GM18870 (cell line): ENCODE measurements at regions not wholly inside any gene's neighbourhood (a gene's known extent, or its start where the extent isn't known, plus 50 kb on each side); places are given as distances from the start of the nearest gene placed in this dataset.

Experiments
- ATAC-seq: cut with Tn5 transposase; IDR thresholded peaks from one replicate; pipeline ENCODE4 v1.9.1; 2021; ENCODE audit warnings: moderate library complexity; ENCODE audit not compliant: unreplicated experiment

GRCh38 chr4:180792541-180792940 is 1450.7 kb upstream of the TENM3 start:
- no peak for ATAC-seq

DNA sequence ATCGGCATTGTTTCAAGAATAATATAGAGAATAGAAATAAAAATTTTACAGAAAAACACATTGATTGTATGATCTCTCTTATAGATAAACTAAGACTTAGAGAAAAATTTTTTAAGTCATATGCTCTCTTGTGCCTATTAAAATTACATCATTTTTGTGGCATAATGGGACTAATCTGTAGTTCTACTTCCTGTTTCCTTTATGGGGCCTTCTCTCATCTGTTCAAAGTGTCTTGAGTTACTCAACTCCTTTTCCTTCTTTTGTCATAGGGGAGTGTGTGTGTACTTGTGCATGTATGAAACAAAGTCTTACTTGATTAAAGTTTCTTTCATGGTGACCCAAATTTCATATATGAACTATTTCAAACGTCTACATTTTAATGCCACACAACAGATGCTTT is 1448.9 kb upstream of the TENM3 start:
- no peak for ATAC-seq

- no peak for ATAC-seq
Observed at GRCh38 chr4:180798036-180798577, 1445.1 kb upstream of the TENM3 start.

DNA sequence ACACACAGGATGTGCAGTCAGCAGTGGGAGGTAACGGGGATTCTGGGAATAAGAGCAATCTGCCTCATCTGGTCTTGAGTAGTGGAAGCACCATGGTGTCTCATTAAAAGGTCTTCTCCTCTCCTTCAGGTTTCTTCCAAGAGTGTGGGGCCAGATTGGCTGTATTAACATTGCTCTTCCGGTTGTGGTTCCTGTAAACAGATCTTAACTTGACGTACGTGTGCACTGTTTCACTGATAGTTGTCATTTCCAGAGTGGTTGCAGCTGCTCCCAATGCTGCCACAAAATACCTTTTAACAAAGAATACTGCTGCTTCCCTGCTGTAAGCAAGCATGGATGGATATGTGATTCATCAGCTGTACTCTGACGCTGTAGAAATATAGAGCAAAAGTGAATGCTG is 1443.4 kb upstream of the TENM3 start:
- ATAC-seq, result no peak

DNA sequence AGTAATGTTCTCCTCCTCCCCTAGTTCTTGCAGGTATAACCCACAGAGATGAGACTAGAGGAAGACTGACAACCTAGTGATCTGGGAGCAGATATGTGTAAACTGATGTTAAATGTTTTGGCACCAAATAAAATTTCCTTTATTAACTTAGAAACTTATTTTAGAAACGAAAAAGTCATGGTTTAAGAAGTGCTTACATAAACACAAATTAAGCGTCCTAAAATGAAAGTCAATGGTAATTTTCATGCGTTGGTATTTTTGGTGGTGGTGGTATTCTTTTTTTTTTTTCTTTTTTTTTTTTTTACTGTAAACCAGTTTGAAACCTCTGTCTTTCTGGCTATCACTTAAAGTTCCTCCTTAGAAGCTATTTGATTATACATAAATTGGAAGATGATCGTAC is 1438.1 kb upstream of the TENM3 start:
- no peak for ATAC-seq

- ATAC-seq, result no peak
Observed at GRCh38 chr4:180808862-180809261, 1434.3 kb upstream of the TENM3 start.

DNA sequence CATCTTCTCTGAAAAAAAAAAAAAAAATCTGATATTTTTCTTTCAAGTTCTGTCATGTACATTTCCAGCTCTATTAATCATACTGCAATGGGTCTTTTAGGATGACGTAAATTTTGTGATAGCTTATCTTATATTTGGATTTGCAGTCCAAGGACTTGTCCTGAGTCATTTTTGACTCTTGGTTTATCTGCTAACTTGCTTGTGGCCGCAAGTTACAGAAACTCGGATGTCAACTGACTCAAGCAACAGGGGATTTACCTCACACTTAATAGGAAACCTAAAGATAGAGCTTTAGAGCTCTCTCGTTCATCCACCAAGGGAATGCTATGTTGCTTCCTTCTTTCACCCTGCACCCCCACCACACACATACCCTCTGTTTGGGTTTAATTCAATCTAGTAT is 1433.8 kb upstream of the TENM3 start:
- no peak for ATAC-seq

- no peak for ATAC-seq
Observed at GRCh38 chr4:180810581-180810980, 1432.6 kb upstream of the TENM3 start.

- ATAC-seq, result peak; percentile 63
Observed at GRCh38 chr4:180811556-180811955, 1431.6 kb upstream of the TENM3 start.

GRCh38 chr4:180812783-180813182 is 1430.4 kb upstream of the TENM3 start:
- no peak for ATAC-seq

DNA sequence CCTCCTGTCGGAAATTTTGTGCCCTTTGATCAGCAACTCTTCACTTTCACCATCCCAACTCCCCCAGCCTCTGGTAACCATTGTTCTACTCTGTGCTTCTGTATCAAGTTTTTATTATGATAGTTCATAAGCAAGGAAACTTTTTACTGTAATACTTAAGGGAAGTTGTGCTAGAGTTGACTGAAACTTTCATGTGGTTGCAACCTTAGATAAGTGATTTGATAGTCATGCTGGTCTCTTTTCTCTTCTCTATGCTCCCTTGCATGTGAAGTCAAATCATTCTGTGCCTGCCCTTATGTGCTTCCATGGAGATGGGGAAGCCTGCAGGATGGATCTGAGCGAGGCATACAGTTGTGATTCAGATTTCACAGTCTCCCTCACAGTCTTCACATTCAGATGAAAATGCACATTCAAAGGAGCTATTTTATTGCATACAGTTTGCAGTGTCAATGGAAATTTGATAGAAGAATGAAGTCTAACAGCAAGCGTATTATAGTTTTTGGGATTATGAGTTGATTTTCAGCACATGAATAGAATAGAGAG is 1428.3 kb upstream of the TENM3 start:
- ATAC-seq, result no peak

DNA sequence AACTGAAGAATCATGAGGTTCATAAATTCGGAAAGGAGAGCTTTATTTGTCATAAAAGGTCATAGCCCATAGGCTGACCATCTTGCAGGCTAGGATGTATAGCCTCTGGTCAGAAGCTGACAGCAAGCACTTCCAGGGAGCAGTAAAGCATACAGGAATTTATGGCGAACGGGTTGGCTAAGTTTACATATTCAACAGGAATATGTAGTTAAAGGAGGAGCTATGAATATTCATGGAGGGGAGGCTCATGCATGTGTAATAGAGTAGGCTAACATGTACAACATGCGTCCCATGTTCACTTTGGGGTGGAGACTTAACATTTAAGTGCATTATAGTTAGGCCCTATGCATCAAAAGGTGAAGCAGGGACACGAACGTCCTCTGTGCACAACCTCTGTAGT is 1425.7 kb upstream of the TENM3 start:
- ATAC-seq, result no peak

DNA sequence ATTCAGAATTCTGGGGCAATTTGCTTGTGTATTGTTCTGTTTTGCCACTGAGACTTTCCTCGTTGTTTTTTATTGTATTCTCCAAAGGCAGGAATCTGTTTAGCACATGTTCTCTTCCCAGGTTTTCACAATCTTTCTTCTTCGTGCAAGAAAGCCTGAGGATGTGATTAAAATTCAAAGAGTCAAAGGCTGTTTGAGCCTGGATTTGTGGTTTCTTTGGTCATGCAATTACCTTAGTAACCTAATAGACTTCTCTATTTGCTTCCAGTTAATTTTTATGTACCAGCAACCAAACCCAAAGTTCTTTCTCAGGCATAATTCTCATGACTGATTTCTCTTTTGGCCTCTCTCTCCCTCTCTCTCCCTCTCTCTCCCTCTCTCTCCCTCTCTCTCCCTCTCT is 1420.1 kb upstream of the TENM3 start:
- no peak for ATAC-seq

DNA sequence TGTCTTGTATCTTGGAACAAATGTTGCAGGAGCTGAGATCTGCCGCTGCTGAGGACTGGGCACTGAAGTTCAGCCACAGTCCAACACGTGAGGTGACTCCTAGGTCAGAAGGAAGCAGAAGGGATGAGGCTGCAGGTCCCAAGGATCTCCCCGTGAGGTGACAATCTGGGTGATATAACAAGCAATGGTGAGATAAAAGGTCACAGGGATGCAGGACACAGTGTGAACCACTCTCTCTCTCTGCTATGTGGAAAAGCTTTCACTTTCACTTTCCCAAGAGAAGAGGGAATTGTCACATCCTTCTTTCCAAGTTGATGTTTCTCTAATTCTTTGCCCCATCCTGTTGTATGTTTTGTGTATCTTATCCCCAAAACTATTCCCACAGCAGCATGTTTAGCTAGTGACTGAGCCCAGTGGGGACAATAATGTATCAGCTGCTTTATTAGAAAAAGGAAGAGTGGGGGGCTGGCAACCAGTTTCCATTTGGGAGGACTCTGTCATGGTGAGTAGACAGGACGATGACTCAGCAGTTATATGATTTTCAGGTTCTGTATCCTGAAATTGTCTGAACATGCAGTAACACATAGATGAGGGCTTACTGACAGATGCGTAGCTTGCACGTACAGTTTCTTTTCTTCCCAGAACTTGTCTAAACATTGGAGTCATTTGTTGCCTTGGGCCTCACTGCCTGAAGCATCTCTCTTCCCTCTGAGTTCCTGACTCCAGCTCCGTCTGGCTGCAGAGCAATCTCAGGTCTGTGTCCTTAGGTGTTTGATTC is 1415.8 kb upstream of the TENM3 start:
- no peak for ATAC-seq

- ATAC-seq, result no peak
Observed at GRCh38 chr4:180828455-180829018, 1414.7 kb upstream of the TENM3 start.

- no peak for ATAC-seq
Observed at GRCh38 chr4:180832073-180832472, 1411.1 kb upstream of the TENM3 start.

DNA sequence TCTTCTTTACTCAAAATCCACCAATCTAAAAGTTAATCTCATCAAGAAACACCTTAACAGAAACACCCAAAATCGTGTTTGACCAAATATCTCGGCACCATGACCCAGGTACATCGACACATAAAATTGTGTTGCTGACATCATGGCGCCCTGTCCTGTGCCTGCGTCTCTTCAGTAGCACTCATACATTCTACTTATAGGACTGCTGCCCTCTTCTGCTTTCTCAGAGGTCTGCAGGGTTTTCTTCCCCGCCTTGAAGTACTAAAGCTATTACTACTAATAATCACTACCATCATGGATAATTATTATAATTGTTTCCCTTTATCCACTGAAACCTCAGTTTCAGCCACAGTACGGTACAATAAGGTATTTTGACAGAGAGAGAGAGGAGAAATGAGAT is 1403.1 kb upstream of the TENM3 start:
- ATAC-seq, result no peak

- ATAC-seq, result no peak
Observed at GRCh38 chr4:180850318-180850940, 1392.8 kb upstream of the TENM3 start.

DNA sequence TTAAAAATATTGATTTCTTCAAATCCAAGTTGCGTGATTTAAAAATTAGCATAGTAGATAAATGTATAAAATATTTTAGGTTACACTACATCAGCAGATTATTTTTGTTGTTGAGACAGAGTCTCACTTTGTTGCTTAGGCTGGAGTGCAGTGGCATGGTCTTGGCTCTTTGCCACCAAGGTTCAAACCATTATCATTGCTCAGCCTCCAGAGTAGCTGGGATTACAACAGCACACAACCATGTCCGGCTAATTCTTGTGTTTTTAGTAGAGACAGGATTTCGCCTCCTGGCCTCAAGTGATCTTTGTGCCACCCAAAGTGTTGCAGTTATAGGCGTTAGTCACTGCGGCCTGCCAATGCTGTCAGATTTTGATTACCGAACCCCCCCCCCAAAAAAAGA is 1390.5 kb upstream of the TENM3 start:
- no peak for ATAC-seq

GRCh38 chr4:180855184-180855583 is 1388.0 kb upstream of the TENM3 start:
- no peak for ATAC-seq

DNA sequence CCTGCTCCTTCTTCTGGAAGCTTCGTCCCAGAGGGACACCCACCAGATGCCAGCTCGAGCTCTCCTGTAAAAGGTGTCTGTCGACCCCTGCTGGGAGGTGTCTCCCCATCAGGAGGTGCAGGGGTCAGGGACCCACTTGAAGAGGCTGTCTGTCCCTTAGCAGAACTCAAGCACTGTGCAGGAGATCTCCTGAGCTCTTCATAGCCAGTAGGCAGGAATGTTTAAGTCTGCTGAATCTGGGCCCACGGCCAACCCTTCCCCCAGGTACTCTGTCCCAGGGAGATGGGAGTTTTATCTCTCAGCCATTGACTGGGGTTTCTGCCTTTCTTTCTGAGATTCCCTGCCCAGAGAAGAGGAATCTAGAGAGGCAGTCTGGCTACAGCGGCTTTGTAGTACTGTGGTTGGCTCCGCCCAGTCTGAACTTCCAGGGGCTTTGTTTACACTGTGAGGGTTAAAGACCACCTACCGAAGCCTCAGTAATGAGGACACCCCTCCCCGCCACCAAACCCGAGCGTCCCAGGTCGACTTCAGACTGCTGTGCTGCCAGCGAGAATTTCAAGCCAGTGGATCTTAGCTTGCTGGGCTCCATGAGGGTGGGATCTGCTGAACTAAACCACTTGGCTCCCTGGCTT is 1383.0 kb upstream of the TENM3 start:
- ATAC-seq, result no peak
